GM21381 (cell line): ENCODE measurements at regions not wholly inside any gene's neighbourhood (a gene's known extent, or its start where the extent isn't known, plus 50 kb on each side); places are given as distances from the start of the nearest gene placed in this dataset.
A peak's percentile ranks its signal among the peaks of the same experiment; 100 is the strongest.
"Not testable (repeated sequence)": the region's sequence is repeated elsewhere in the genome, so short reads cannot be mapped to it uniquely, and the experiment has no call there.

Experiments
- ATAC-seq: cut with Tn5 transposase; IDR thresholded peaks from one replicate; pipeline ENCODE4 v1.9.1; 2021; ENCODE audit warnings: mild to moderate bottlenecking, moderate library complexity; ENCODE audit not compliant: unreplicated experiment

GRCh38 chr2:226540204-226540994 is 259.2 kb downstream of the IRS1 start:
- no peak for ATAC-seq

- ATAC-seq, result no peak
These were observed 263.2 kb downstream of the IRS1 start for GRCh38 chr2:226536410-226536809.

GRCh38 chr2:226532976-226533375 is 266.6 kb downstream of the IRS1 start:
- not testable (repeated sequence) for ATAC-seq

GRCh38 chr2:226531061-226531810 is 268.4 kb downstream of the IRS1 start:
- ATAC-seq, result no peak

- ATAC-seq, result no peak
These were observed 270.1 kb downstream of the IRS1 start for GRCh38 chr2:226529556-226529955.

- ATAC-seq, result no peak
These were observed 272.9 kb downstream of the IRS1 start for GRCh38 chr2:226526716-226527115.

- ATAC-seq, result no peak
These were observed 275.2 kb downstream of the IRS1 start for GRCh38 chr2:226524381-226524843.

- no peak for ATAC-seq
These were observed 278.9 kb downstream of the IRS1 start for GRCh38 chr2:226520723-226521122.

- ATAC-seq, result no peak
These were observed 284.1 kb downstream of the IRS1 start for GRCh38 chr2:226515344-226516055.

- ATAC-seq, result no peak
These were observed 284.7 kb downstream of the IRS1 start for GRCh38 chr2:226514895-226515294.

- ATAC-seq, result no peak
These were observed 288.3 kb downstream of the IRS1 start for GRCh38 chr2:226511311-226511710.

- no peak for ATAC-seq
These were observed 290.9 kb downstream of the IRS1 start for GRCh38 chr2:226508683-226509082.

- no peak for ATAC-seq
These were observed 291.6 kb downstream of the IRS1 start for GRCh38 chr2:226508005-226508404.

- ATAC-seq, result no peak
These were observed 302.3 kb downstream of the IRS1 start for GRCh38 chr2:226497146-226497909.

- no peak for ATAC-seq
These were observed 303.4 kb downstream of the IRS1 start for GRCh38 chr2:226496273-226496550.

GRCh38 chr2:226495466-226496272 is 304.0 kb downstream of the IRS1 start:
- ATAC-seq, result no peak

GRCh38 chr2:226491112-226491511 is 308.5 kb downstream of the IRS1 start:
- ATAC-seq, result no peak

- ATAC-seq, result peak; percentile 56
These were observed 309.7 kb downstream of the IRS1 start for GRCh38 chr2:226489775-226490541.

GRCh38 chr2:226488034-226488433 is 311.6 kb downstream of the IRS1 start:
- ATAC-seq, result no peak
